ENCODE measurements at regions not wholly inside any gene's neighbourhood (a gene's known extent, or its start where the extent isn't known, plus 50 kb on each side); places are given as distances from the start of the nearest gene placed in this dataset.

DNA sequence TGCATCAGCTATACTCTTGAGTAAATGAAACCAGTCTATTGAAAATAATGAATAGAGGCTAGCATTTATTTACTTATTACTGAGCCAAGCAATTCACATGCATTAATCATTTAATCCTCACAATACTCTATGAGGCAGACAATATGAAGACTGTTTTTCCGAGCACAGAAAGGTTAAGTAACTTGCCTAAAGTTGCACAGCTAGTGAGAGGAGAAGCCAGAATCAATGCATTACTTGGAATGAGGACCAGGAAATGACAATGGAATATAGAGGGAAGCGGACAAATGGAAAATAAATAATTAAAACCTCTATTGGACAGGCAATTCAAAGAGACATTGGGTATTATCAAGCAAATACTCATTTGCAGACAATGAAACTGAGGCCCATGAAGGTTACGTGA lies 207.6 kb upstream of the PRKCQ start:
- H3K4me1 Mint-ChIP-seq: peaks cover 56% of the 10 kb centered on the region
- TF ChIP-seq MLX (CRISPR knock-in tag; IDR thresholded peaks at IDR 0.05) (no peak), ESRRA (CRISPR knock-in tag; IDR thresholded peaks at IDR 0.05; ENCODE audit: borderline replicate concordance) (no peak), NFE2L1 (CRISPR knock-in tag; IDR thresholded peaks at IDR 0.05) (no peak), MXD4 (CRISPR knock-in tag; IDR thresholded peaks at IDR 0.05; ENCODE audit: borderline replicate concordance) (no peak), GRHL2 (CRISPR knock-in tag; IDR thresholded peaks at IDR 0.05; ENCODE audit: insufficient replicate concordance, severe bottlenecking) (no peak), ELF4 (CRISPR knock-in tag; IDR thresholded peaks at IDR 0.05; ENCODE audit: low read depth) (no peak), SMAD3 (CRISPR knock-in tag; IDR thresholded peaks at IDR 0.05; ENCODE audit: borderline replicate concordance) (no peak), GABPB1 (CRISPR knock-in tag; IDR thresholded peaks at IDR 0.05) (no peak), JAZF1 (CRISPR knock-in tag; IDR thresholded peaks at IDR 0.05) (no peak), RELA (CRISPR knock-in tag; IDR thresholded peaks at IDR 0.05; ENCODE audit: borderline replicate concordance) (no peak), ZNF416 (CRISPR knock-in tag; IDR thresholded peaks at IDR 0.05) (no peak), MYBL2 (CRISPR knock-in tag; IDR thresholded peaks at IDR 0.05) (no peak), ZNF396 (CRISPR knock-in tag; IDR thresholded peaks at IDR 0.05; ENCODE audit: borderline replicate concordance) (no peak), ZNF281 (CRISPR knock-in tag; IDR thresholded peaks at IDR 0.05) (no peak)
- TF ChIP-seq, protein P1, sequence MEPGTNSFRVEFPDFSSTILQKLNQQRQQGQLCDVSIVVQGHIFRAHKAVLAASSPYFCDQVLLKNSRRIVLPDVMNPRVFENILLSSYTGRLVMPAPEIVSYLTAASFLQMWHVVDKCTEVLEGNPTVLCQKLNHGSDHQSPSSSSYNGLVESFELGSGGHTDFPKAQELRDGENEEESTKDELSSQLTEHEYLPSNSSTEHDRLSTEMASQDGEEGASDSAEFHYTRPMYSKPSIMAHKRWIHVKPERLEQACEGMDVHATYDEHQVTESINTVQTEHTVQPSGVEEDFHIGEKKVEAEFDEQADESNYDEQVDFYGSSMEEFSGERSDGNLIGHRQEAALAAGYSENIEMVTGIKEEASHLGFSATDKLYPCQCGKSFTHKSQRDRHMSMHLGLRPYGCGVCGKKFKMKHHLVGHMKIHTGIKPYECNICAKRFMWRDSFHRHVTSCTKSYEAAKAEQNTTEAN (CRISPR knock-in tag; IDR thresholded peaks at IDR 0.05): no peak
- TF ChIP-seq, protein P2, sequence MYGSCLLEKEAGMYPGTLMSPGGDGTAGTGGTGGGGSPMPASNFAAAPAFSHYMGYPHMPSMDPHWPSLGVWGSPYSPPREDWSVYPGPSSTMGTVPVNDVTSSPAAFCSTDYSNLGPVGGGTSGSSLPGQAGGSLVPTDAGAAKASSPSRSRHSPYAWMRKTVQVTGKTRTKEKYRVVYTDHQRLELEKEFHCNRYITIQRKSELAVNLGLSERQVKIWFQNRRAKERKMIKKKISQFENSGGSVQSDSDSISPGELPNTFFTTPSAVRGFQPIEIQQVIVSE (CRISPR knock-in tag; IDR thresholded peaks at IDR 0.05; ENCODE audit: borderline replicate concordance): no peak
- TF ChIP-seq, protein P3, sequence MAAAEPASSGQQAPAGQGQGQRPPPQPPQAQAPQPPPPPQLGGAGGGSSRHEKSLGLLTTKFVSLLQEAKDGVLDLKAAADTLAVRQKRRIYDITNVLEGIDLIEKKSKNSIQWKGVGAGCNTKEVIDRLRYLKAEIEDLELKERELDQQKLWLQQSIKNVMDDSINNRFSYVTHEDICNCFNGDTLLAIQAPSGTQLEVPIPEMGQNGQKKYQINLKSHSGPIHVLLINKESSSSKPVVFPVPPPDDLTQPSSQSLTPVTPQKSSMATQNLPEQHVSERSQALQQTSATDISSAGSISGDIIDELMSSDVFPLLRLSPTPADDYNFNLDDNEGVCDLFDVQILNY (CRISPR knock-in tag; IDR thresholded peaks at IDR 0.05): no peak
- no peak overlapping the region for H3K4me3 Mint-ChIP-seq
- POLR2A ChIA-PET: no interaction called here
- CTCF ChIA-PET: interaction anchor here (1.8 kb wide), 1 partner anchor 85 kb away, joined by 4 read pairs; no protein-coding TSS in a partner anchor
- no peaks in the 10 kb centered on the region for H3K9me3 Mint-ChIP-seq
- H3K27ac Mint-ChIP-seq: peak overlapping the region; percentile 84
- no peak for ATAC-seq
- H3K36me3 Mint-ChIP-seq: peaks cover 42% of the 10 kb centered on the region
- no peaks in the 10 kb centered on the region for H3K27me3 Mint-ChIP-seq (ENCODE audit: low read depth)
- DNase-seq (ENCODE audit: low spot score): no peak

DNA sequence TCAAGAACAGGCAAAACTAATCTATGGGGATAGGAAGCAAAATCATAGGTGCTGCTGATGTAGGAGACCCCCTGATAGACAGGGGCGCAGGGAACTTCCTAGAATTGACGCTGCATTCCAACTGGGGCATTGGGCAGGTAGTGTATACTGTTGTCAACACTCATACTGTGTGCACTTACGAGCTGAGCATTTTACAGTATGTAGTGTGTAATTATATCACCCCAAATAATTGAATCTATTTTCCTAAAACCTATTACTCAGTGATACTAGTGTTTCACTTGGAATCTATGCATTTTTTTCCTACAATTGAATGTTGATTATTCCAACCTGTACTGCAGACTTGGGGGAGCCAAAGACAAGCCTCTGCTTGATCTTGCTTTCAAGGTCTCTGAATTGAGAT lies 207.0 kb upstream of the PRKCQ start:
- DNase-seq (ENCODE audit: low spot score): no peak
- ATAC-seq: no peak
- TF ChIP-seq, protein P4, sequence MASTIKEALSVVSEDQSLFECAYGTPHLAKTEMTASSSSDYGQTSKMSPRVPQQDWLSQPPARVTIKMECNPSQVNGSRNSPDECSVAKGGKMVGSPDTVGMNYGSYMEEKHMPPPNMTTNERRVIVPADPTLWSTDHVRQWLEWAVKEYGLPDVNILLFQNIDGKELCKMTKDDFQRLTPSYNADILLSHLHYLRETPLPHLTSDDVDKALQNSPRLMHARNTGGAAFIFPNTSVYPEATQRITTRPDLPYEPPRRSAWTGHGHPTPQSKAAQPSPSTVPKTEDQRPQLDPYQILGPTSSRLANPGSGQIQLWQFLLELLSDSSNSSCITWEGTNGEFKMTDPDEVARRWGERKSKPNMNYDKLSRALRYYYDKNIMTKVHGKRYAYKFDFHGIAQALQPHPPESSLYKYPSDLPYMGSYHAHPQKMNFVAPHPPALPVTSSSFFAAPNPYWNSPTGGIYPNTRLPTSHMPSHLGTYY (CRISPR knock-in tag; IDR thresholded peaks at IDR 0.05): no peak
- TF ChIP-seq, protein P5, sequence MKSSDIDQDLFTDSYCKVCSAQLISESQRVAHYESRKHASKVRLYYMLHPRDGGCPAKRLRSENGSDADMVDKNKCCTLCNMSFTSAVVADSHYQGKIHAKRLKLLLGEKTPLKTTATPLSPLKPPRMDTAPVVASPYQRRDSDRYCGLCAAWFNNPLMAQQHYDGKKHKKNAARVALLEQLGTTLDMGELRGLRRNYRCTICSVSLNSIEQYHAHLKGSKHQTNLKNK (CRISPR knock-in tag; IDR thresholded peaks at IDR 0.05): 0 out of 2 replicates have a peak, but pooled peaks have one; percentile 47
- no peak for TF ChIP-seq GTF2I (CRISPR knock-in tag; conservative IDR thresholded peaks at IDR 0.05)
- no peak for TF ChIP-seq MYBL2 (CRISPR knock-in tag; IDR thresholded peaks at IDR 0.05)
- no peak for TF ChIP-seq ZBTB21 (CRISPR knock-in tag; IDR thresholded peaks at IDR 0.05; ENCODE audit: borderline replicate concordance)
- TF ChIP-seq, protein P6, sequence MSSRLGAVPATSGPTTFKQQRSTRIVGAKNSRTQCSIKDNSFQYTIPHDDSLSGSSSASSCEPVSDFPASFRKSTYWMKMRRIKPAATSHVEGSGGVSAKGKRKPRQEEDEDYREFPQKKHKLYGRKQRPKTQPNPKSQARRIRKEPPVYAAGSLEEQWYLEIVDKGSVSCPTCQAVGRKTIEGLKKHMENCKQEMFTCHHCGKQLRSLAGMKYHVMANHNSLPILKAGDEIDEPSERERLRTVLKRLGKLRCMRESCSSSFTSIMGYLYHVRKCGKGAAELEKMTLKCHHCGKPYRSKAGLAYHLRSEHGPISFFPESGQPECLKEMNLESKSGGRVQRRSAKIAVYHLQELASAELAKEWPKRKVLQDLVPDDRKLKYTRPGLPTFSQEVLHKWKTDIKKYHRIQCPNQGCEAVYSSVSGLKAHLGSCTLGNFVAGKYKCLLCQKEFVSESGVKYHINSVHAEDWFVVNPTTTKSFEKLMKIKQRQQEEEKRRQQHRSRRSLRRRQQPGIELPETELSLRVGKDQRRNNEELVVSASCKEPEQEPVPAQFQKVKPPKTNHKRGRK (CRISPR knock-in tag; IDR thresholded peaks at IDR 0.05; ENCODE audit: borderline replicate concordance): no peak
- TF ChIP-seq, protein P7, sequence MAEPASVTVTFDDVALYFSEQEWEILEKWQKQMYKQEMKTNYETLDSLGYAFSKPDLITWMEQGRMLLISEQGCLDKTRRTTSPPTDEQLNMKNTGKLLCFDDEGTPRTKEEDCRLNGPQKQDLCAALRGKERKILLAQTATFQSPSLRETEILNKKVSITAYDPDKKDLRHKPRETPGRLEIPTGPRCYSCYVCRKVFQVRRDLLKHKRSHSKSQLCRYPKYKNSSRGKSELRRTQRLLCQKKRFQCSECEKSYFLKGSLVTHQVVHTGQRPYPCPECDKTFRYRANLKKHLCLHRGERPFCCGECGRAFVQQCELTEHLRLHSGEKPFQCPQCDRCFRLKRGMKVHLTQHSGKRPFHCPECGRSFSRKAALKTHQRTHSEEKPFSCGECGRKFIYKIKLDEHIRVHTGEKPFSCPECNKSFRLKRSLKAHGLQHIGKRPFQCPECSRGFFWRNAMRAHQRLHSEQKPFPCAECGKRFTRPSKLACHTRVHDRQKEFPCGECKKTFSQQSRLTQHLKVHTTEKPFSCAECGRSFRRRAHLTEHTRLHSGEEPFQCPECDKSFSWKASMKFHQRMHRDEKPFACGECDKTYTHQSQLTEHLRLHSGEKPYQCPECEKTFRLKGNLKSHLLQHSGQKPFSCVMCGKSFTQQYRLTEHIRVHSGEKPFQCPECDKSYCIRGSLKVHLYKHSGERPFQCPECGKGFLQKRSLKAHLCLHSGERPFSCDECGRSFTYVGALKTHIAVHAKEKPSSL (CRISPR knock-in tag; conservative IDR thresholded peaks at IDR 0.05): 0 out of 2 replicates have a peak, but pooled peaks have one; percentile 68
- Mint-ChIP-seq H3K9me3 (no peaks in the 10 kb centered on the region), H3K4me3 (no peak overlapping the region), H3K4me1 (peaks cover 58% of the 10 kb centered on the region), H3K36me3 (peaks cover 37% of the 10 kb centered on the region), H3K27ac (no peak overlapping the region), H3K27me3 (ENCODE audit: low read depth) (no peaks in the 10 kb centered on the region)
- ChIA-PET POLR2A (no interaction called here), CTCF (interaction anchor here (1.0 to 1.8 kb wide), 2 partner anchors 73 to 85 kb away, joined by 3 to 4 read pairs; no protein-coding TSS in a partner anchor)
